GM12801 (cell line): ENCODE measurements at regions not wholly inside any gene's neighbourhood (a gene's known extent, or its start where the extent isn't known, plus 50 kb on each side); places are given as distances from the start of the nearest gene placed in this dataset.

Experiments
- CTCF ChIP-seq: IDR thresholded peaks from one replicate; pipeline ENCODE4 v1.5.1; 2011; ENCODE audit warnings: control low read depth; ENCODE audit not compliant: insufficient read length; ENCODE audit errors: extremely low read depth

GRCh38 chr2:234773129-234773528 lies 178.7 kb upstream of the SH3BP4 start:
- no peak for TF ChIP-seq CTCF

GRCh38 chr2:234772733-234773060 lies 179.1 kb upstream of the SH3BP4 start:
- no peak for TF ChIP-seq CTCF

GRCh38 chr2:234771980-234772732 lies 179.7 kb upstream of the SH3BP4 start:
- TF ChIP-seq CTCF: no peak

GRCh38 chr2:234771176-234771575 lies 180.6 kb upstream of the SH3BP4 start:
- no peak for TF ChIP-seq CTCF

GRCh38 chr2:234770715-234771141 lies 181.1 kb upstream of the SH3BP4 start:
- TF ChIP-seq CTCF: no peak

GRCh38 chr2:234770031-234770506 lies 181.7 kb upstream of the SH3BP4 start:
- TF ChIP-seq CTCF: no peak

GRCh38 chr2:234768608-234769196 lies 183.1 kb upstream of the SH3BP4 start:
- no peak for TF ChIP-seq CTCF
